ENCODE measurements at regions not wholly inside any gene's neighbourhood (a gene's known extent, or its start where the extent isn't known, plus 50 kb on each side); places are given as distances from the start of the nearest gene placed in this dataset.

GRCh38 chr19:5220866-5221265, 119.7 kb downstream of the PTPRS start:
- no peak overlapping the region for H3K18ac ChIP-seq (ENCODE audit: insufficient read length, low read depth, low read length)
- H3K4me1 Mint-ChIP-seq: no peaks in the 10 kb centered on the region; a peak in 1 of 4 replicates
- no peak overlapping the region for H2AFZ ChIP-seq (ENCODE audit: low read length)
- H3K23ac ChIP-seq (ENCODE audit: insufficient read length, low read depth, low read length): no peak overlapping the region
- H2AK5ac ChIP-seq (ENCODE audit: insufficient read length, low read length): no peak overlapping the region
- H4K91ac ChIP-seq (ENCODE audit: insufficient read length, low read depth, low read length): no peak overlapping the region
- H3K4me1 ChIP-seq (ENCODE audit: insufficient read depth, low read length): no peaks in the 10 kb centered on the region
- H3K79me1 ChIP-seq (ENCODE audit: insufficient read depth, low read depth, low read length, poor library complexity, severe bottlenecking): no peaks in the 10 kb centered on the region
- no peak overlapping the region for H3K27ac Mint-ChIP-seq
- no peak overlapping the region for H2BK120ac ChIP-seq (ENCODE audit: low read depth, low read length, poor library complexity, severe bottlenecking)
- no peak overlapping the region for H2BK5ac ChIP-seq (ENCODE audit: insufficient read length, low read length)
- peaks cover 0 to 2% of the 10 kb centered on the region in 2 experiments; a peak in 2 of 5 replicates for H3K9me3 Mint-ChIP-seq
- H3K79me2 ChIP-seq (ENCODE audit: insufficient read depth, low read length): no peaks in the 10 kb centered on the region
- H3K9ac ChIP-seq (ENCODE audit: extremely low read depth, insufficient read length, low read length): no peak overlapping the region
- no peak overlapping the region for H3K4ac ChIP-seq (ENCODE audit: low read depth, low read length)
- H3K4me3 Mint-ChIP-seq: no peak overlapping the region
- H4K8ac ChIP-seq (replicated peaks; ENCODE audit: insufficient read length, low read depth, low read length): no peak overlapping the region
- H2BK15ac ChIP-seq (ENCODE audit: low read depth, low read length): no peak overlapping the region
- no peak overlapping the region for H3K4me2 ChIP-seq (ENCODE audit: insufficient read depth, insufficient read length, low read length)
- H3K27me3 ChIP-seq (ENCODE audit: insufficient read depth, low read length): no peaks in the 10 kb centered on the region
- H3K56ac ChIP-seq (ENCODE audit: insufficient read length, low read depth, low read length): no peak overlapping the region
- no peaks in the 10 kb centered on the region; the same call in 1 of the 2 replicates for H3K27me3 Mint-ChIP-seq (ENCODE audit: low read depth)
- H4K5ac ChIP-seq (ENCODE audit: insufficient read length, low read depth, low read length): no peak overlapping the region
- H3K36me3 Mint-ChIP-seq (ENCODE audit: insufficient read depth in 1 of 3, low read depth in 3 of 3): peaks cover 13 to 66% (median 58%) of the 10 kb centered on the region in 3 experiments
- no peak overlapping the region for H3K27ac ChIP-seq (ENCODE audit: insufficient read length, low read depth, low read length)
- no CpG with 5 or more reads among the region's 16 CpGs for WGBS (ENCODE audit: extremely low coverage, insufficient read length, low lambda C conversion rate)
- no peak overlapping the region for H2BK20ac ChIP-seq (ENCODE audit: low read depth, low read length, poor library complexity, severe bottlenecking)
- H3K14ac ChIP-seq (ENCODE audit: insufficient read depth, low read length): no peak overlapping the region
- no peaks in the 10 kb centered on the region for H4K20me1 ChIP-seq (ENCODE audit: control insufficient read depth, insufficient read depth, insufficient read length)
- H2BK12ac ChIP-seq (ENCODE audit: insufficient read length, low read depth, low read length): no peak overlapping the region
- DNase-seq: no peak
- H3K23me2 ChIP-seq (ENCODE audit: insufficient read length, low read depth, low read length, poor library complexity, severe bottlenecking): no peaks in the 10 kb centered on the region
- TF ChIP-seq CTCF (conservative IDR thresholded peaks at IDR 0.05): no peak
- H3T11ph ChIP-seq (ENCODE audit: low read length): no peak overlapping the region
- no peaks in the 10 kb centered on the region for H3K9me3 ChIP-seq (ENCODE audit: control insufficient read depth, low read depth, low read length)
